ENCODE measurements at regions not wholly inside any gene's neighbourhood (a gene's known extent, or its start where the extent isn't known, plus 50 kb on each side); places are given as distances from the start of the nearest gene placed in this dataset.

GRCh38 chr2:37493425-37493824, 149.0 kb downstream of the QPCT start:
- Histone ChIP-seq H3K36me3 (ENCODE audit: control insufficient read depth, insufficient read depth, low read length) (no peaks in the 10 kb centered on the region), H3K27ac (no peak overlapping the region), H3K79me2 (no peaks in the 10 kb centered on the region), H3K9ac (no peak overlapping the region), H3K9me3 (ENCODE audit: control insufficient read depth, low read length) (no peaks in the 10 kb centered on the region), H3K27me3 (ENCODE audit: control insufficient read depth, insufficient read depth, low read length) (no peaks in the 10 kb centered on the region), H3K4me1 (no peaks in the 10 kb centered on the region), H3K4me2 (ENCODE audit: low read length) (no peak overlapping the region), H2AFZ (no peak overlapping the region), H3K4me3 (ENCODE audit: low read depth, low read length) (no peak overlapping the region)
- no peak for TF ChIP-seq CTCF (IDR thresholded peaks at IDR 0.05)

GRCh38 chr2:37499113-37499512, 154.7 kb downstream of the QPCT start:
- TF ChIP-seq CTCF (IDR thresholded peaks at IDR 0.05), result no peak
- Histone ChIP-seq H3K27ac (no peak overlapping the region), H3K9ac (no peak overlapping the region), H3K9me3 (ENCODE audit: control insufficient read depth, low read length) (no peaks in the 10 kb centered on the region), H3K4me3 (ENCODE audit: low read depth, low read length) (no peak overlapping the region), H3K79me2 (no peaks in the 10 kb centered on the region), H3K27me3 (ENCODE audit: control insufficient read depth, insufficient read depth, low read length) (no peaks in the 10 kb centered on the region), H3K36me3 (ENCODE audit: control insufficient read depth, insufficient read depth, low read length) (no peaks in the 10 kb centered on the region), H2AFZ (no peak overlapping the region), H3K4me2 (ENCODE audit: low read length) (no peak overlapping the region), H3K4me1 (no peaks in the 10 kb centered on the region)

- Histone ChIP-seq H2AFZ (no peak overlapping the region), H3K4me1 (no peaks in the 10 kb centered on the region), H3K79me2 (no peaks in the 10 kb centered on the region), H3K9me3 (ENCODE audit: control insufficient read depth, low read length) (no peaks in the 10 kb centered on the region), H3K9ac (no peak overlapping the region), H3K4me2 (ENCODE audit: low read length) (no peak overlapping the region), H3K36me3 (ENCODE audit: control insufficient read depth, insufficient read depth, low read length) (no peaks in the 10 kb centered on the region), H3K27ac (no peak overlapping the region), H3K4me3 (ENCODE audit: low read depth, low read length) (no peak overlapping the region), H3K27me3 (ENCODE audit: control insufficient read depth, insufficient read depth, low read length) (no peaks in the 10 kb centered on the region)
- TF ChIP-seq CTCF (IDR thresholded peaks at IDR 0.05), result no peak
These were observed 155.6 kb downstream of the QPCT start for GRCh38 chr2:37500031-37500430.

GRCh38 chr2:37501113-37501512, 156.7 kb downstream of the QPCT start:
- TF ChIP-seq CTCF (IDR thresholded peaks at IDR 0.05), result no peak
- H3K27me3 ChIP-seq (ENCODE audit: control insufficient read depth, insufficient read depth, low read length), result no peaks in the 10 kb centered on the region
- H3K4me2 ChIP-seq (ENCODE audit: low read length), result no peak overlapping the region
- H3K9me3 ChIP-seq (ENCODE audit: control insufficient read depth, low read length), result no peaks in the 10 kb centered on the region
- no peak overlapping the region for H2AFZ ChIP-seq
- no peak overlapping the region for H3K9ac ChIP-seq
- H3K4me3 ChIP-seq (ENCODE audit: low read depth, low read length), result no peak overlapping the region
- H3K27ac ChIP-seq, result no peak overlapping the region
- no peaks in the 10 kb centered on the region for H3K36me3 ChIP-seq (ENCODE audit: control insufficient read depth, insufficient read depth, low read length)
- no peaks in the 10 kb centered on the region for H3K4me1 ChIP-seq
- H3K79me2 ChIP-seq, result no peaks in the 10 kb centered on the region

GRCh38 chr2:37506407-37507050, 162.1 kb downstream of the QPCT start:
- H3K4me3 ChIP-seq (ENCODE audit: low read depth, low read length), result no peak overlapping the region
- H3K27me3 ChIP-seq (ENCODE audit: control insufficient read depth, insufficient read depth, low read length), result no peaks in the 10 kb centered on the region
- H3K4me2 ChIP-seq (ENCODE audit: low read length), result no peak overlapping the region
- no peak overlapping the region for H2AFZ ChIP-seq
- no peaks in the 10 kb centered on the region for H3K36me3 ChIP-seq (ENCODE audit: control insufficient read depth, insufficient read depth, low read length)
- H3K9ac ChIP-seq, result no peak overlapping the region
- no peak overlapping the region for H3K27ac ChIP-seq
- no peaks in the 10 kb centered on the region for H3K4me1 ChIP-seq
- H3K9me3 ChIP-seq (ENCODE audit: control insufficient read depth, low read length), result no peaks in the 10 kb centered on the region
- no peaks in the 10 kb centered on the region for H3K79me2 ChIP-seq
- no peak for TF ChIP-seq CTCF (IDR thresholded peaks at IDR 0.05)

All from parathyroid adenoma (tissue), 2 donors.